ENCODE measurements at regions not wholly inside any gene's neighbourhood (a gene's known extent, or its start where the extent isn't known, plus 50 kb on each side); places are given as distances from the start of the nearest gene placed in this dataset.

DNA sequence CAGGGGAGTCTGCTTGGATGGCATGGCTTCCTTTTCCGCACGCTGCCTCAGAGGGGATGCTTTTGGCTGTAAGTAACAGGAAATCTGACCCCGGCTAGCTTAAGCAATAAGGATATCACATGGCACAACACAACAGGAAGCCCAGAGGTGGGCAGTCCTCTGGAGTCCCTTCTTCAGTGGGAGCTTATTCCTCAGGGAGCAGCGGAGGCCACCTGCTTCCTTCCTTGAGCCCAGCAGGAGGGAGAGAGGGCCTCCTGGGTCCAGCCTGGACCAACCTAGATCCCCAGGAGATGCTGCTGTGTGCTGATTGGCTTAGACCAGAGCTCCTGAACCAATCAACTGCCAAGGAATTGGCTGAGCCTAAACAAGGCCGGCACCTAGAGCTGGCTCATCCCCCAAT lies 66.3 kb downstream of the C9orf50 start:
- TF ChIP-seq ELF1 (IDR thresholded peaks at IDR 0.05; ENCODE audit: borderline replicate concordance, low read depth) = no peak
- TF ChIP-seq, protein P1, sequence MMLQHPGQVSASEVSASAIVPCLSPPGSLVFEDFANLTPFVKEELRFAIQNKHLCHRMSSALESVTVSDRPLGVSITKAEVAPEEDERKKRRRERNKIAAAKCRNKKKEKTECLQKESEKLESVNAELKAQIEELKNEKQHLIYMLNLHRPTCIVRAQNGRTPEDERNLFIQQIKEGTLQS (IDR thresholded peaks at IDR 0.05) = no peak
- TF ChIP-seq, protein P2, sequence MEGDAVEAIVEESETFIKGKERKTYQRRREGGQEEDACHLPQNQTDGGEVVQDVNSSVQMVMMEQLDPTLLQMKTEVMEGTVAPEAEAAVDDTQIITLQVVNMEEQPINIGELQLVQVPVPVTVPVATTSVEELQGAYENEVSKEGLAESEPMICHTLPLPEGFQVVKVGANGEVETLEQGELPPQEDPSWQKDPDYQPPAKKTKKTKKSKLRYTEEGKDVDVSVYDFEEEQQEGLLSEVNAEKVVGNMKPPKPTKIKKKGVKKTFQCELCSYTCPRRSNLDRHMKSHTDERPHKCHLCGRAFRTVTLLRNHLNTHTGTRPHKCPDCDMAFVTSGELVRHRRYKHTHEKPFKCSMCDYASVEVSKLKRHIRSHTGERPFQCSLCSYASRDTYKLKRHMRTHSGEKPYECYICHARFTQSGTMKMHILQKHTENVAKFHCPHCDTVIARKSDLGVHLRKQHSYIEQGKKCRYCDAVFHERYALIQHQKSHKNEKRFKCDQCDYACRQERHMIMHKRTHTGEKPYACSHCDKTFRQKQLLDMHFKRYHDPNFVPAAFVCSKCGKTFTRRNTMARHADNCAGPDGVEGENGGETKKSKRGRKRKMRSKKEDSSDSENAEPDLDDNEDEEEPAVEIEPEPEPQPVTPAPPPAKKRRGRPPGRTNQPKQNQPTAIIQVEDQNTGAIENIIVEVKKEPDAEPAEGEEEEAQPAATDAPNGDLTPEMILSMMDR (IDR thresholded peaks at IDR 0.05 in 2 of 3, conservative IDR thresholded peaks at IDR 0.05 in 1 of 3; ENCODE audit: borderline replicate concordance in 1 of 3, insufficient read depth in 1 of 3, low read depth in 2 of 3, low read length in 2 of 3) = no peak
- no peak for TF ChIP-seq EZH2 (IDR thresholded peaks at IDR 0.05)
- TF ChIP-seq POLR2A (IDR thresholded peaks at IDR 0.05; ENCODE audit: borderline replicate concordance, extremely low read depth, insufficient read depth, insufficient read length) = no peak
- TF ChIP-seq, protein P3, sequence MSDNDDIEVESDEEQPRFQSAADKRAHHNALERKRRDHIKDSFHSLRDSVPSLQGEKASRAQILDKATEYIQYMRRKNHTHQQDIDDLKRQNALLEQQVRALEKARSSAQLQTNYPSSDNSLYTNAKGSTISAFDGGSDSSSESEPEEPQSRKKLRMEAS (IDR thresholded peaks at IDR 0.05) = no peak
- no peak for TF ChIP-seq FOSL1 (IDR thresholded peaks at IDR 0.05; ENCODE audit: low read depth)
- no peak for TF ChIP-seq EZH2phosphoT487 (IDR thresholded peaks at IDR 0.05; ENCODE audit: borderline replicate concordance)
- TF ChIP-seq SP1 (IDR thresholded peaks at IDR 0.05; ENCODE audit: low read depth) = no peak
- TF ChIP-seq, protein P4, sequence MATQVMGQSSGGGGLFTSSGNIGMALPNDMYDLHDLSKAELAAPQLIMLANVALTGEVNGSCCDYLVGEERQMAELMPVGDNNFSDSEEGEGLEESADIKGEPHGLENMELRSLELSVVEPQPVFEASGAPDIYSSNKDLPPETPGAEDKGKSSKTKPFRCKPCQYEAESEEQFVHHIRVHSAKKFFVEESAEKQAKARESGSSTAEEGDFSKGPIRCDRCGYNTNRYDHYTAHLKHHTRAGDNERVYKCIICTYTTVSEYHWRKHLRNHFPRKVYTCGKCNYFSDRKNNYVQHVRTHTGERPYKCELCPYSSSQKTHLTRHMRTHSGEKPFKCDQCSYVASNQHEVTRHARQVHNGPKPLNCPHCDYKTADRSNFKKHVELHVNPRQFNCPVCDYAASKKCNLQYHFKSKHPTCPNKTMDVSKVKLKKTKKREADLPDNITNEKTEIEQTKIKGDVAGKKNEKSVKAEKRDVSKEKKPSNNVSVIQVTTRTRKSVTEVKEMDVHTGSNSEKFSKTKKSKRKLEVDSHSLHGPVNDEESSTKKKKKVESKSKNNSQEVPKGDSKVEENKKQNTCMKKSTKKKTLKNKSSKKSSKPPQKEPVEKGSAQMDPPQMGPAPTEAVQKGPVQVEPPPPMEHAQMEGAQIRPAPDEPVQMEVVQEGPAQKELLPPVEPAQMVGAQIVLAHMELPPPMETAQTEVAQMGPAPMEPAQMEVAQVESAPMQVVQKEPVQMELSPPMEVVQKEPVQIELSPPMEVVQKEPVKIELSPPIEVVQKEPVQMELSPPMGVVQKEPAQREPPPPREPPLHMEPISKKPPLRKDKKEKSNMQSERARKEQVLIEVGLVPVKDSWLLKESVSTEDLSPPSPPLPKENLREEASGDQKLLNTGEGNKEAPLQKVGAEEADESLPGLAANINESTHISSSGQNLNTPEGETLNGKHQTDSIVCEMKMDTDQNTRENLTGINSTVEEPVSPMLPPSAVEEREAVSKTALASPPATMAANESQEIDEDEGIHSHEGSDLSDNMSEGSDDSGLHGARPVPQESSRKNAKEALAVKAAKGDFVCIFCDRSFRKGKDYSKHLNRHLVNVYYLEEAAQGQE (IDR thresholded peaks at IDR 0.05; ENCODE audit: low read depth) = no peak
- TF ChIP-seq YY1 (IDR thresholded peaks at IDR 0.05; ENCODE audit: extremely low read depth, insufficient replicate concordance, low read depth, low read length) = no peak
- no peak for TF ChIP-seq RAD21 (IDR thresholded peaks at IDR 0.05; ENCODE audit: low read depth)
